Mucosa of rectum (tissue), 2 donors: ENCODE measurements at regions not wholly inside any gene's neighbourhood (a gene's known extent, or its start where the extent isn't known, plus 50 kb on each side); places are given as distances from the start of the nearest gene placed in this dataset.

Experiments
- H3K27ac ChIP-seq, 2 donors: one replicate each; pipeline ENCODE4 v1.7.0; 2013; ENCODE audit warnings: inconsistent platforms in 2 of 2, low read depth in 2 of 2, low read length in 2 of 2
- H3K27me3 ChIP-seq, 2 donors: one replicate each; pipeline ENCODE4 v1.7.0; 2013; ENCODE audit warnings: low read length in 2 of 2; ENCODE audit not compliant: control insufficient read depth in 2 of 2, insufficient read depth in 2 of 2
- H3K36me3 ChIP-seq, 2 donors: one replicate each; pipeline ENCODE4 v1.7.0; 2013; ENCODE audit warnings: low read length in 2 of 2; ENCODE audit not compliant: control insufficient read depth in 2 of 2, insufficient read depth in 2 of 2
- H3K4me1 ChIP-seq, 2 donors: one replicate each; pipeline ENCODE4 v1.7.0; 2013; ENCODE audit warnings: low read length in 2 of 2, mild to moderate bottlenecking in 1 of 2; ENCODE audit not compliant: control insufficient read depth in 2 of 2, insufficient read depth in 2 of 2
- H3K4me3 ChIP-seq, 2 donors: one replicate each; pipeline ENCODE4 v1.7.0; 2013; ENCODE audit warnings: low read length in 2 of 2
- H3K9ac ChIP-seq, 2 donors: one replicate each; pipeline ENCODE4 v1.7.0; 2013; ENCODE audit warnings: low read length in 2 of 2, low read depth in 1 of 2, mild to moderate bottlenecking in 1 of 2
- H3K9me3 ChIP-seq, 2 donors: one replicate each; pipeline ENCODE4 v1.7.0; 2013; ENCODE audit warnings: low read length in 2 of 2; ENCODE audit not compliant: control insufficient read depth in 2 of 2
- donor health status: healthy.
- donor health status: Normal muscosa, but diverticular disease.

DNA sequence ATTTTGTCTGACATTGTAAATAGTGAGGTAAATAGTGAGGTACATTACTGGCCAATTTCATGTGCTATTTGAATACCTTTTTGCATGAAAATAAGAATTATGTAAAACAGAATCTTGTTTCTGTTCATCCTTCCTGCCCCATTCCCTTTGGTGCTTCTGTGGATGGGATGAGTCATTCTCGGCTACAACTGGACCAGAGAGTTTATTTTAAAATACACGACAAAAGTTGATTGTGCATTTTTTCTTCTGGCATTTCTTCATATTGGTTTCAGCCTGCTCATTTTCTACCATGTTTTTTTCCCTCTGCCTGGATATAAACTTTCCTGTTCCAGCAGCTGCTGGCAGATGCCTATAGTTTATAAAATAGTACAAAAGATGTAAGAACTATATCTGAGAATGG is 107.5 kb downstream of the CYSLTR2 start:
- no peak overlapping the region for H3K27ac ChIP-seq
- no peaks in the 10 kb centered on the region for H3K9me3 ChIP-seq
- H3K9ac ChIP-seq: no peak overlapping the region
- no peaks in the 10 kb centered on the region for H3K36me3 ChIP-seq
- H3K4me1 ChIP-seq: no peaks in the 10 kb centered on the region
- H3K27me3 ChIP-seq: no peaks in the 10 kb centered on the region
- no peak overlapping the region for H3K4me3 ChIP-seq

DNA sequence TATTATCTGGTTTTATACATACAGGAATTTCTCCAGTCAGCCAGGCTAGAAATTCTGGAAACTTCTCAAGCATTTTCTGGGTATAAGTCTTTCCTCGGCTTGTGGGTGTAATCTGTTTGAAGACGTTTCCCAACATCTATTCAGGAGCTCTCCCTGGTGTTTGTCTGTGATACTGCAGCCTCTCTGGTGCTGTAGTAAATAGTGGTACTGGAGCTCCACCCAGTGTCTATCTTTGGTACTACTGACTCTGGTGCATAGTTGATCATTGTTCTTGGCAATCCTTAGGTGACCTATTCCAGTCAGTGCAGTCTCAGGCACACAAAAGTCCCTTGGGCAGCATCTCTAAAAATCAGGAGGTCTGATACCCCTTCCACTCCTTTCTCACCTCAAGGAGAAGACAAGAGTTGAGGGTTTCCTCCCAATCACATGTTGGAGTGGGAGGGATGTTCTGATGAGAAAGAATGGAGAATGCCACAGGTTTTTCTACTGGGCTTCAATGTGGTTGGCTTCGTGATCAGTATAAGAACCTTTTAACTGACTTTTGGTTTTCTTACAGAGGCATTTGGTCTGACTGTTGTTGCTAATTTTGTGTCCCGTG is 115.5 kb downstream of the CYSLTR2 start:
- H3K27ac ChIP-seq: no peak overlapping the region
- no peak overlapping the region for H3K9ac ChIP-seq
- no peaks in the 10 kb centered on the region for H3K36me3 ChIP-seq
- no peak overlapping the region for H3K4me3 ChIP-seq
- H3K9me3 ChIP-seq: no peaks in the 10 kb centered on the region
- H3K27me3 ChIP-seq: no peaks in the 10 kb centered on the region
- H3K4me1 ChIP-seq: no peaks in the 10 kb centered on the region

DNA sequence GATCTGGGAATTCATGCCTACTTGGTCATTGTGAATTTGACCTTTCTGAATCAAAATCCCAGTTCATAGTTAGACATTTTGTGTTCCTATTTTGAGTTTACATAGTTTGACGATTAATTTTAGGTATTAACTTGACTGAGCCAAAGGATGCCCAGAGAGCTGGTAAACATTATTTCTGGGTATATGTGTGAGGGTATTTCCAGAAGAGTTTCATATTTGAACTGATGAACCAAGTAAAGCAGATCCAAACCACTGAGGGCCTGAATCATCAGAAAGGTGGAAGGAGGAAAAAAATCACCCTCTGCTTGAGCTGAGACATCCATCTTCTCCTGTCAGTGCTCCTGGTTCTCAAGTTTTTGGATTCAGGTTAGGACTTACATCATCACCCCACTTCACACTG is 116.6 kb downstream of the CYSLTR2 start:
- Histone ChIP-seq H3K9ac (no peak overlapping the region), H3K4me3 (no peak overlapping the region), H3K9me3 (no peaks in the 10 kb centered on the region), H3K36me3 (no peaks in the 10 kb centered on the region), H3K27ac (no peak overlapping the region), H3K4me1 (no peaks in the 10 kb centered on the region), H3K27me3 (no peaks in the 10 kb centered on the region)

DNA sequence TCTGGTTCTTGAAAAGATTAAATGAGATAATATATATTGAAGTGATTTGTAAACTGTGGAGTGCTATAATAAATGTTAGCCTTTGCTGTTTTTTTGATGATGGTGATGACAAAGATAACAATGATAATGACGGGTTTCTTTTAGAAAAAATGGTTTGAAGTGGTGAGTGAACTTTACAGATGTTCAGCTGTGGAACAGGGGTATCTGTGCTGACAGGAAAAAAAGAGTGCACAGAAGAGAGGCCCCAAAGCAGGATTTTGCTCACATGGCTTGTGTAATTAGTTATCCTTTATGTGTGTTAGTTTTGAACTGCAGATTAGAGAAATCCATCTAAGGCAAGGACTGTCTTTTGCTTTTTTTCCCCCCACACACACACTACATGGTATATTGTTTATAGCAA is 119.2 kb downstream of the CYSLTR2 start:
- Histone ChIP-seq H3K9ac (no peak overlapping the region), H3K27ac (no peak overlapping the region), H3K9me3 (no peaks in the 10 kb centered on the region), H3K4me1 (no peaks in the 10 kb centered on the region), H3K27me3 (no peaks in the 10 kb centered on the region), H3K36me3 (no peaks in the 10 kb centered on the region), H3K4me3 (no peak overlapping the region)

DNA sequence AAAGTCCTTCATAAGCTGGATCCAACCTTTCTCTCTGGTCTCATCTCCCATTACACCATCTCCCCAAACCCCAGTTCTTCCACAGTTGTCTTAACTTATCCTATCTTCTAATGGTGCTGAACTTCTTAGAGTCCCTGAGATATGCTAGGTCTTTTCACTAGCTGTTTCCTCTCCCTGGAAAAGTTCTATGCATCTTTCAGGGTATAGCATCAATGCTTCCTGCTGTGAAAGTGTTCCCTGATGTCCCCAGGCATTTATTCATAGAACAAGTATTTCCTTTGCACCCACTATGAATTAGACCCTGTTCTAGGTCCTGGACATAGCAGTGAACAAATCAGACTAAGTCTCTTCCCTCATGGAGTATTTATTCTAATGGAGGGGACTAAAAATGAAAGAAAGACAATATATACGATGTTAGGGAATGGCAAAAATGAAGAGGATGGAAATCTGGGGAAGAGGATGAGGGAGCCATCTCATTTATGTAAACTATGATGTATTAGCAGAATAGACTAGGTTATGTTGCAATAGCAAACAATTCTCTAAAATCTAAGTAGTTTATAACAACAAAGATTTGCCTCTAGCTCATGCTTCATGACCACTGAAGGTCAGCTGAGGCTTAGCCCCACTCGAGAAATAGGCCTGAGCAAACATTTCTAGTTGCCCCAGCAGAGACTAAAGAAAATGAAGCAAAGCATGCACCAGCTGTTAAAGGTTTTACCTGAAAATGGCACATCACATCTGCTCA is 120.0 kb downstream of the CYSLTR2 start:
- no peak overlapping the region for H3K27ac ChIP-seq
- H3K9me3 ChIP-seq: no peaks in the 10 kb centered on the region
- H3K4me3 ChIP-seq: no peak overlapping the region
- no peaks in the 10 kb centered on the region for H3K4me1 ChIP-seq
- no peaks in the 10 kb centered on the region for H3K36me3 ChIP-seq
- no peak overlapping the region for H3K9ac ChIP-seq
- H3K27me3 ChIP-seq: no peaks in the 10 kb centered on the region

DNA sequence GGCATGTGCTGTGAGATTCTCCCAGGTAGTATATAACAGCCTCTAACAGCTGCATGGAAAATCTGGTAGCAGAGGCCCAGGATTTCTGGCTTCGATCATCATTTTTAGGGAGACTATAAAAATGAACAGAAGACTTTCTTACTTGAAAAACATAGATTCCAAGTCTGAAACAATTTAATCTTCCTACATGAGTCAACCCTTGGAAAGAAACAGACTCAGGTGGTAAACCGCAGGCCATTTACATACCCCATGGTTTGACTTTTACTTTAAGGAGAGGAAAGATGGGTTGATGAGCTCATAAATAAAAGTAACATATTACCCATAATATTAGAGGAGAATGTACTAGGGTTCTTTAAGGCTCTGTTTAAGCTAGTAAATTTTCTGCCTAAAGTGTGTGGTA is 121.6 kb downstream of the CYSLTR2 start:
- H3K9ac ChIP-seq: no peak overlapping the region
- H3K27ac ChIP-seq: no peak overlapping the region
- H3K9me3 ChIP-seq: peaks cover 0 to 3% of the 10 kb centered on the region in 2 donors

DNA sequence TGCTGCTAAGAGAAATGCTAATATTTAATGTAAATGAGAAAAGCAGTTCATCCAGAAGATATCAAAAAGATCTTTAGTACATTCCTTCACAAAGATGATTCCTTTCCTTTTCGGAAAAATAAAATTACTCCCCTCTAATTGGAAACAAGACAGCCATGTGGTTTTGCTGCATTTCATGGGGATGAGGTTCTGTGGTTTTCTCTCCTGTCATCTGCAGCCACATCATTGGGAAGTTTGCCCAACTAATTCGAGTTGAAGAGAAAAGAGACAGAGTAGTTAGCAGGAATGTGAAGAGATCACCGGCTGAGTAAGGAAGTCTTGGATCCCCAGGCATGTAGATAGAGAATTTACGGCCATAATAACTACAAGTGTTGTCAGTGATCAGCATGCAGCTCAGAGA is 122.1 kb downstream of the CYSLTR2 start:
- Histone ChIP-seq H3K4me1 (no peaks in the 10 kb centered on the region), H3K27ac (no peak overlapping the region), H3K27me3 (no peaks in the 10 kb centered on the region)

More for the DNA sequence above, 121.6 kb downstream of the CYSLTR2 start:
- Histone ChIP-seq H3K4me1 (no peaks in the 10 kb centered on the region), H3K36me3 (no peaks in the 10 kb centered on the region), H3K4me3 (no peak overlapping the region), H3K27me3 (no peaks in the 10 kb centered on the region)

DNA sequence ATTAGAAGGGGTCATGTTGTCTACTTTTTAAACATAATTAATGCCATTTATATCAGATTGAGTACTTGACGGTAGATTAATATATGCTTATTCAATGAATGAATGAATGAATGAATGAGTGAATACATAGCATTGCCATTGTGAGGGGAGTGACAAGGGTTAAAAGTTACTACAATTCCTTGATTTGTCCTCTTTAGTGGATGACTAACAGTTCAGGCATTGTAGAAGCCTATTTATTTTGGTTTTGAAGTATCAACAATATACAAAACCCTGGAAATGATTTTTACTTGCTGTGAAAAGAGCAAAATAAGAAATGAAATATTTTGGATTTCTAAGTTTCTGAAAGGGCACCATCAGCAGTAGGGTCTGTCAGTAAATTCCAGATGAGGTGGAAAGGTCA is 122.7 kb downstream of the CYSLTR2 start:
- Histone ChIP-seq H3K4me3 (no peak overlapping the region), H3K27ac (no peak overlapping the region), H3K9me3 (peaks cover 0 to 3% of the 10 kb centered on the region in 2 donors), H3K36me3 (no peaks in the 10 kb centered on the region), H3K27me3 (no peaks in the 10 kb centered on the region), H3K9ac (no peak overlapping the region), H3K4me1 (no peaks in the 10 kb centered on the region)

More for the DNA sequence above, 122.1 kb downstream of the CYSLTR2 start:
- no peak overlapping the region for H3K4me3 ChIP-seq
- H3K9ac ChIP-seq: no peak overlapping the region
- no peaks in the 10 kb centered on the region for H3K36me3 ChIP-seq
- peaks cover 0 to 3% of the 10 kb centered on the region in 2 donors for H3K9me3 ChIP-seq

DNA sequence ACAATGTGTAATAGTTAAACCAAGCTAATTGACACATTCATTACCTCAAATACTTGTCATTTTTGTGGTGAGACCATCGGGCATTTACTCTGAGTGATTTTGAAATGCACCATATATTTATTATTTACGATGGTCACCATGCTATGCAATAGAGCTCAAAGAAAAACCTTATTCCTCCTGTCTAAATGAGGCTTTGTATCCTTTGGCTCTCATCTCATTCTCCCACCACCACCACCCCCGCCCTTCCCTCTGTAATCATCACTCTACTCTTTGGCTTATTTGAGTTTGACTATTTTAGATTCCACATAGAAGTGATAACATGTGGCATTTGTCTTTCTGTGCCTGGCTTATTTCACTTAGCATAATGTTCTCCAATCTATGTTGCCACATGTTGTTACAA is 124.9 kb downstream of the CYSLTR2 start:
- Histone ChIP-seq H3K9ac (no peak overlapping the region), H3K9me3 (peaks cover 0 to 3% of the 10 kb centered on the region in 2 donors), H3K27me3 (no peaks in the 10 kb centered on the region), H3K27ac (no peak overlapping the region), H3K36me3 (no peaks in the 10 kb centered on the region), H3K4me1 (no peaks in the 10 kb centered on the region), H3K4me3 (no peak overlapping the region)

DNA sequence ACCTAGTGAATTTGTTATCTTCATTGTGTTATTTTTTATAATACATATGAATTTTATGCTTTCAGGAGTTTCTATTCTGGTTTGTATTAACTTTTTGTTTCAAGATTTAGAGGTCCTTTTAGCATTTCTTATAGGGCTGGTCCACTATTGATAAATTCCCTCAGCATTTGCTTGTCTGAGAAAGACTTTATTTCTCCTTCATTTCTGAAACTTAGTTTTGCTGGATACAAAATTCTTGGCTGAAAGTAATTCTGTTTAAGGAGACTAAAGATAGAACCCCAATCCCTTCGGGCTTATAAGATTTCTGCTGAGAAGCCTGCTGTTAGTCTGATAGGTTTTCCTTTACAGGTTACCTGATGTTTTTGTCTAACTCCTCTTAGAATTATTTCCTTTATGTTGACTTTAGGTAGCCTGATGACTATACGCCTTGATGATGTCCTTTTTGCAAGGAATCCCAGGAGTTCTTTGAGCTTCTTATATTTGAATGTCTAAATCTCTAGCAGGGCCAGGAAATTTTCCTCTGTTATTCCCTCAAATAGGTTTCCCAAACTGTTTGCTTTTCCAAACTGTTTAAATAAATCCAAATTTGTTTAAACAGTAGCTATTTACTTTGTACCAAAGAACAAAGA is 127.1 kb downstream of the CYSLTR2 start:
- no peaks in the 10 kb centered on the region for H3K27me3 ChIP-seq

More for the DNA sequence above, 127.1 kb downstream of the CYSLTR2 start:
- no peaks in the 10 kb centered on the region for H3K4me1 ChIP-seq
- H3K36me3 ChIP-seq: no peaks in the 10 kb centered on the region
- H3K9ac ChIP-seq: no peak overlapping the region
- no peak overlapping the region for H3K27ac ChIP-seq
- H3K9me3 ChIP-seq: peaks cover 0 to 3% of the 10 kb centered on the region in 2 donors
- no peak overlapping the region for H3K4me3 ChIP-seq
